CD4-positive, alpha-beta T cell treated with Interleukin-12 subunit alpha and Interleukin-12 subunit beta, for 1 hour (primary cell): ENCODE measurements at regions not wholly inside any gene's neighbourhood (a gene's known extent, or its start where the extent isn't known, plus 50 kb on each side); places are given as distances from the start of the nearest gene placed in this dataset.

Experiments
- DNase-seq: peaks from one replicate; pipeline ENCODE4 v3.0.0-alpha.2; 2020

- DNase-seq, result no peak
Measured at GRCh38 chr1:38326856-38327255, 280.3 kb upstream of the POU3F1 start.

DNA sequence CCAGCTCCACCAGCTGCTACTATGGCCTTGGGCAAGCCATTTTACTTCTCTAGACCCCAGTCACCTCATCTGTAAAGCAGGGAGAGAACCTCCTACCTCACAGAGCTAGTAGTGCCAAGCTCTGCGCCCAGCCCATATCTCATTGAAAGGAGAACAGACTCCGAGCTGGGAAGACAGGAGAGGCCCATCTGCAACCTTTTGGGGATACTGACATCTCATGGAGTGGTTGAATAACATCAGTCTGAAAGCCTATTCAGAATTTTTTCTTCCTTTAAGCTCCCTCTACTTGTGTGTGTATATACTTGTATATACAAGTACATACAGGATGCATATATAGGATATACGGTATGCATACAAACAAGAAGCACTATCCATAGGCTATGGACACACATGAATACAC lies 279.5 kb upstream of the POU3F1 start:
- DNase-seq, result no peak

DNA sequence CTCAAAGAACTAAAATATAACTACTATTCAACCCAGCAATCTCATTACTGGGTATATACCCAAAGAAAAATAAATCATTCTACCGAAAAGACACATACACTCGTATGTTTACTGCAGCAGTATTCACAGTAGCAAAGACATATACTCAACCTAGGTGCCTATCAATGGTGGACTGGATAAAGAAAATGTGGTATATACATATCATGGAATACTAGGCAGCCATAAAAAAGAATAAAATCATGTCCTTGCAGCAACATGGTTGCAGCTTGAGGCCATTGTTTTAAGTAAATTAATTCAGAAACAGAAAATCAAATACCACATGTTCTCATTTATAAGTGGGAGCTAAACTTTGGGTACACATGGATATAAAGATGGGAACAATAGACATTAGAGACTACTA lies 266.2 kb upstream of the POU3F1 start:
- no peak for DNase-seq

DNA sequence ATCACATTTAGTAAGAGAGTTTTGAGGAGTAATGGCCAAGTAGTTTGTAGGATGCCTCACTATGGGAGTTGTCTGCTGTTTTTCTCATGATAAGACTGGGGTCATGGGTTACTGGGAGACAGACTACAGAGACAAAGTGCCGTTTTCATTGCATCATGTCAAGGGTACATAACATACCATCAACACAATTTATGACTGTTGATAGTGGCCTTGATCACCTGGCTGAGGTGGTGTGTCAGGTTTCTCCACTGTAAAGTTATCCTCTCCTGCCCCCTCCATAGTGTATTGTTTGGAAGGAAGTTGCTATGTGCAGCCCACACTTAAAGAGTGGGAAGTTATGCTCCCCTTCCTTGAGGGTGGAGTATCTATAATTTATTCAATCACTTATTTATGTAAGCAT lies 263.5 kb upstream of the POU3F1 start:
- no peak for DNase-seq

- no peak for DNase-seq
Measured at GRCh38 chr1:38308780-38309179, 262.2 kb upstream of the POU3F1 start.

GRCh38 chr1:38305666-38306065 lies 259.1 kb upstream of the POU3F1 start:
- DNase-seq, result no peak

- no peak for DNase-seq
Measured at GRCh38 chr1:38303843-38304242, 257.2 kb upstream of the POU3F1 start.

GRCh38 chr1:38301040-38301439 lies 254.4 kb upstream of the POU3F1 start:
- no peak for DNase-seq

GRCh38 chr1:38300616-38301015 lies 254.0 kb upstream of the POU3F1 start:
- DNase-seq, result no peak

DNA sequence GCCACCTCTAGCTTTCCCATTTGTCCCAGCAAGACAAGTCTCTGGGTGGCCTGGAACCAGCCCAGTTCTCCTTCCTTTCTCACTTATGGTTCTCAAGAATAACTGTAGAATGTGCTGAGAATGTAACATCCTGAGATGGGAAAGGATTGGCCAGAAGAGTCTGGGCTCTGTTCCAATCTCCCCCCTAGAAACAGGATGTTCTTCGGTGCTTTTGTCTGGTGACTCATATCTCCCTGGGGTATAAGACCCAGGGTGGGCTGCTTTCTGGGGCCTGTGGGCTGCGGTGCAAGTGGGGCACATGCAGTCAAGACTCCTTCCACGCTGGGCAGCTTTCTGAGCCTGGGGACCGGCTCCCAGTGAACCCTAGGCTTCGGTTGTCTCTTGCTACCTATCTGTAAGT lies 251.2 kb upstream of the POU3F1 start:
- no peak for DNase-seq

GRCh38 chr1:38297246-38297645 lies 250.7 kb upstream of the POU3F1 start:
- DNase-seq, result no peak

- no peak for DNase-seq
Measured at GRCh38 chr1:38296047-38296446, 249.5 kb upstream of the POU3F1 start.

DNA sequence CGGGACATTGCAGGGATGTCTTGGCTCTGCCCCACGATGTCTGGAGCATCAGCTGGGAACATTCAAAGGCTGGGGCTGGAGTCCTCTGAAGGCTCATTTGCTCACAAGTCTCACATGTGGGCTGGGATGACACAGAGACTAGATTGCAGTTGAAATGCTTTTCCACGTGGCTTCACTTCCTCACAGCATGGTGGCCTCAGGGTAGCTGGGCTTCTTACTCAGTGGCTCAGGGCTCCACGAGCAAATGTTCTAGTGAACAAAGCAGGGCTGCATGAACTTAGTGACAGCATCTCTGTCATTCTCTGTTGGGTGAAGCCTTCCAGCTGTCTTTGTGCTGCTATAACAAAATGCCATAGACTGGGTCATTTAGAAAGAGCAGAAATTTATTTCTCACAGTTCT lies 247.0 kb upstream of the POU3F1 start:
- DNase-seq, result no peak

DNA sequence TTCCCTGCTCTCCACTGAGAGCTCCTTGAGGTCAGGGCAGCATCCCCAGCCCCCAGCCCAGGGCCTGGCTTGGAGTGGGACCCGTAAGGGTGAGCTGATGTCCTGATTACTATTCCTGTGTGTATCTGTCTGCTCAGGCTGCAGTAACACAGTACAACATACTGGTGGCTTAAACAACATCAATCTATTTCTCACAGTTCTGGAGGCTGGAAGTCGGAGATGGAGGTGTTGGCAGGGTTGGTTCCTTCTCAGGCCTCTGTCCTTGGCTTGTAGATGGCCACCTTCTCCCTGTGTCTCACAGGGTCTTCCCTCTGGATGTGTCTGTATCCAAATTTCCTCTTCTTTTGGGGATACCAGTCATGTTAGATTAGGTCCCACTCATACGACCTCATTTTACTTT lies 246.4 kb upstream of the POU3F1 start:
- no peak for DNase-seq

- DNase-seq, result no peak
Measured at GRCh38 chr1:38291906-38292521, 245.4 kb upstream of the POU3F1 start.

GRCh38 chr1:38291336-38291735 lies 244.7 kb upstream of the POU3F1 start:
- no peak for DNase-seq

- no peak for DNase-seq
Measured at GRCh38 chr1:38289034-38289433, 242.4 kb upstream of the POU3F1 start.

- DNase-seq, result no peak
Measured at GRCh38 chr1:38287547-38287946, 241.0 kb upstream of the POU3F1 start.

- DNase-seq, result no peak
Measured at GRCh38 chr1:38287036-38287435, 240.4 kb upstream of the POU3F1 start.

GRCh38 chr1:38285807-38286530 lies 239.4 kb upstream of the POU3F1 start:
- no peak for DNase-seq

GRCh38 chr1:38284953-38285352 lies 238.4 kb upstream of the POU3F1 start:
- DNase-seq, result no peak

DNA sequence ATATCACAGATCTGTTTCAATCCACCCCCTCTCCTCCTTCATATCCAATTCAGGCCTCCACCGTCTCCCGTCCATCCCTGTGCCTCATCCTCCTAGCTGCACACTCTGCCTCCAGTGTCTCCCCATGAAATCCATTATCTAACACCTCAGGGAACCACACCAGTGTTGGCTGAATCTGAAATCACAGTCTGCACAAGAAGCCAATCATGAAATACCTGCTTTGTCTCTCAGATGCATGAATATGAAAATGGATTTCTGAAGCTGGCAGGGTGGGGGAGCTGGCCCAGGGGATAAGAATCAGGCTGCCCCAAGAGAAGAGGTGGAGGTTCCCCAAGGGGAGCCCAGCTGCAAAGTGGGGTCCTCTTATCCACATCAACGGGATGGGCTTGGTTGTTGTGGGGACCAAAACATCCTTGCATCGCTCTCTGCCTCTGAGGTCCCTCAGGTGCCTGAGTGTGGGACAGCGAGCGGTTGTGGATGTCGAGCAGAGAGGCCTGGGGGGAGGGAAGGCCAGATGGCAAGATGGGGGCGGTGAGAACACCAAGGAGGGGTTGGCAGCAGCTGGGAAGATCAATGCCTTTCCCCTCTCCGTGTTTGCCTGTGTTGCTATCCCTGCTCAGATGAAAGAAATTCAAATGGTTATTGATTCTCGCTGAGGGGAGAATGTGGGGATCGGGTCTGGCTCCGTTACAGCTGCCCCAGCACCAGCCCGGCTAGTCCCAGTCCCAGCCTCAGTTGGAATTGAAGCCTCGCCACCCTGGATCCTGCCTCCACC lies 237.3 kb upstream of the POU3F1 start:
- no peak for DNase-seq

DNA sequence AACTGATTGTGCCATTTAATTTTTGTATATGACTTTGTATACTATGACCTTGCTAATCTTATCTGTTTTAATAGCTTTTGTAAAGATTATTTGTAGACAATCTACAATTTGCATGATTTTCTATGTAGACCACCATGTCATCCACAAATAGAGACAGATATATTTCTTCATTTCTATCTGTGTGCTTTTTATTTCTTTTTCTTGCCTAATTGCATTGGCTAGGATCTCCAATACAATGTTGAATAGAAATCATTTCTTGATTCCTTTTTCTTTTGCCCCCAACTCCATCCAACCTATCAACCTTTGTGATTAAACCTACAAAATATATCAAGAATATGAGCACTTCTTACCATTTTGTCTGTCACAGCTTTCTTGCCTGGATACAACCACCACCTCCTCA lies 232.6 kb upstream of the POU3F1 start:
- DNase-seq, result no peak

- no peak for DNase-seq
Measured at GRCh38 chr1:38277646-38278045, 231.1 kb upstream of the POU3F1 start.
